ENCODE measurements at regions not wholly inside any gene's neighbourhood (a gene's known extent, or its start where the extent isn't known, plus 50 kb on each side); places are given as distances from the start of the nearest gene placed in this dataset.

GRCh38 chr4:122309988-122310626 is 68.7 kb upstream of the ADAD1 start:
- no peak for DNase-seq

GRCh38 chr4:122313006-122313646 is 65.7 kb upstream of the ADAD1 start:
- no peak for DNase-seq

- no peak for DNase-seq
Measured at GRCh38 chr4:122326908-122327307, 51.9 kb upstream of the ADAD1 start.

GRCh38 chr4:122328893-122329292 is 49.9 kb upstream of the ADAD1 start:
- no peak for DNase-seq
